Prostate gland (tissue), 2 donors: ENCODE measurements at regions not wholly inside any gene's neighbourhood (a gene's known extent, or its start where the extent isn't known, plus 50 kb on each side); places are given as distances from the start of the nearest gene placed in this dataset.

Source experiments
- DNase-seq: peaks from one replicate; pipeline ENCODE4 v3.0.0-alpha.2; 2019; ENCODE audit warnings: low spot score
- H3K27ac ChIP-seq, 2 donors: fragments of 200-600 bp; sonication (generic); 2 replicates each; pipeline ENCODE4 v1.5.1; 2017 to 2019
- H3K27me3 ChIP-seq: fragments of 200-600 bp; sonication (generic); replicated peaks from 2 replicates; pipeline ENCODE4 v1.5.1; 2019; ENCODE audit not compliant: insufficient read depth
- H3K36me3 ChIP-seq, 2 donors: fragments of 200-600 bp; sonication (generic); 1 replicate in 1 of 2; 2 replicates in 1 of 2; pipeline versions ENCODE4 v1.5.1 to v1.8.1; 2017 to 2019
- H3K4me1 ChIP-seq: fragments of 200-600 bp; sonication (generic); replicated peaks from 2 replicates; pipeline ENCODE4 v1.5.1; 2019
- H3K4me3 ChIP-seq, 2 donors: fragments of 200-600 bp; sonication (generic); 2 replicates each; pipeline ENCODE4 v1.5.1; 2017 to 2019
- H3K9me3 ChIP-seq: fragments of 200-600 bp; sonication (generic); 2 replicates; pipeline ENCODE4 v1.5.1; 2017
- CTCF ChIP-seq, 4 experiments: fragments of 200-600 bp in 2 of 4; fragments of 450-650 bp in 2 of 4; sonication (generic) in 2 of 4; IDR thresholded peaks; 1 replicate in 3 of 4; 2 replicates in 1 of 4; pipeline ENCODE4 v1.5.1; 2016 to 2019; ENCODE audit warnings: antibody characterized with exemption in 4 of 4, mild to moderate bottlenecking in 2 of 4, moderate library complexity in 2 of 4
- POLR2A ChIP-seq: fragments of 450-650 bp; IDR thresholded peaks from one replicate; pipeline ENCODE4 v1.6.1; 2016; ENCODE audit warnings: antibody characterized with exemption, mild to moderate bottlenecking
- POLR2AphosphoS5 ChIP-seq: sonication (generic); formaldehyde crosslinking; IDR thresholded peaks from one replicate; pipeline ENCODE4 v1.6.1; 2017; ENCODE audit warnings: antibody characterized with exemption
- WGBS: methylation state at CpG from one replicate; pipeline ENCODE4 v1.1.5; 2018; 5-methylcytosine and 5-hydroxymethylcytosine counted together
- intact Hi-C: fragments of 100-400 bp; cut with DNase I; formaldehyde crosslinking; loops from one replicate; pipeline ENCODE4 v1.14.2; 2022

- no peak overlapping the region for H3K4me3 ChIP-seq
- WGBS = 77% methylated on average over 4 of the region's 4 CpGs
- DNase-seq = no peak
- no peak overlapping the region for H3K27ac ChIP-seq
- no peaks in the 10 kb centered on the region for H3K4me1 ChIP-seq
- H3K27me3 ChIP-seq = no peaks in the 10 kb centered on the region
- H3K9me3 ChIP-seq = no peaks in the 10 kb centered on the region
- no peaks in the 10 kb centered on the region for H3K36me3 ChIP-seq
- TF ChIP-seq POLR2AphosphoS5 (no peak), POLR2A (no peak), CTCF (IDR thresholded peaks at IDR 0.05) (no peak)
- intact Hi-C loops = no loop called here
Measured at GRCh38 chr9:104269996-104270963, 176.2 kb downstream of the SMC2 start.

- Histone ChIP-seq H3K27me3 (no peaks in the 10 kb centered on the region), H3K9me3 (no peaks in the 10 kb centered on the region)
- intact Hi-C loops = no loop called here
Measured at GRCh38 chr9:104276709-104277245, 182.7 kb downstream of the SMC2 start.

GRCh38 chr9:104278929-104279496 is 184.9 kb downstream of the SMC2 start:
- Histone ChIP-seq H3K4me1 (no peaks in the 10 kb centered on the region), H3K27me3 (no peaks in the 10 kb centered on the region), H3K4me3 (no peak overlapping the region), H3K36me3 (no peaks in the 10 kb centered on the region), H3K27ac (no peak overlapping the region), H3K9me3 (no peaks in the 10 kb centered on the region)
- DNase-seq = no peak
- no peak for TF ChIP-seq CTCF (IDR thresholded peaks at IDR 0.05)
- no peak for TF ChIP-seq POLR2A
- TF ChIP-seq POLR2AphosphoS5 = no peak
- 61% methylated on average over 2 of the region's 2 CpGs for WGBS
- intact Hi-C loops = no loop called here

More at GRCh38 chr9:104276709-104277245, 182.7 kb downstream of the SMC2 start:
- TF ChIP-seq POLR2A (no peak), POLR2AphosphoS5 (no peak), CTCF (IDR thresholded peaks at IDR 0.05) (no peak)
- no peaks in the 10 kb centered on the region for H3K4me1 ChIP-seq
- no peak overlapping the region for H3K27ac ChIP-seq
- 82% methylated on average over 3 of the region's 3 CpGs for WGBS
- DNase-seq = no peak
- H3K36me3 ChIP-seq = no peaks in the 10 kb centered on the region
- no peak overlapping the region for H3K4me3 ChIP-seq

- Histone ChIP-seq H3K4me3 (no peak overlapping the region), H3K36me3 (no peaks in the 10 kb centered on the region), H3K27me3 (no peaks in the 10 kb centered on the region), H3K9me3 (no peaks in the 10 kb centered on the region), H3K4me1 (no peaks in the 10 kb centered on the region), H3K27ac (no peak overlapping the region)
- intact Hi-C loops = no loop called here
- TF ChIP-seq CTCF (IDR thresholded peaks at IDR 0.05) (no peak), POLR2A (no peak)
- 32% methylated on average over 2 of the region's 2 CpGs for WGBS
- no peak for DNase-seq
Measured at GRCh38 chr9:104279535-104280177, 185.5 kb downstream of the SMC2 start.
